Stimulated activated naive CD8-positive, alpha-beta T cell treated with anti-CD3 and anti-CD28 coated beads, Interleukin-15, amount 100 ng/mL, for 72 hours (primary cell): ENCODE measurements at regions not wholly inside any gene's neighbourhood (a gene's known extent, or its start where the extent isn't known, plus 50 kb on each side); places are given as distances from the start of the nearest gene placed in this dataset.
"Not testable (repeated sequence)": the region's sequence is repeated elsewhere in the genome, so short reads cannot be mapped to it uniquely, and the experiment has no call there.

Source experiments
- ATAC-seq: fragments of 150-1000 bp; cut with Tn5 transposase; 2 replicates; pipeline ENCODE4 v1.10.0; 2021; ENCODE audit warnings: mild to moderate bottlenecking, moderate library complexity
- DNase-seq, 2 donors: peaks; one replicate each; pipeline ENCODE4 v3.0.0; 2021 to 2022
- H3K27ac Mint-ChIP-seq, 2 donors: one replicate each; pipeline ENCODE4 v1.8.0; 2022; ENCODE audit warnings: mild to moderate bottlenecking in 2 of 2, mixed read lengths in 2 of 2, moderate library complexity in 2 of 2
- H3K27me3 Mint-ChIP-seq: one replicate; pipeline ENCODE4 v1.8.0; 2022; ENCODE audit warnings: mixed read lengths
- H3K4me1 Mint-ChIP-seq: one replicate; pipeline ENCODE4 v1.8.0; 2022; ENCODE audit warnings: mild to moderate bottlenecking, mixed read lengths
- H3K4me3 Mint-ChIP-seq, 2 donors: one replicate each; pipeline ENCODE4 v1.8.0; 2022; ENCODE audit warnings: mild to moderate bottlenecking in 2 of 2, mixed read lengths in 2 of 2, moderate library complexity in 1 of 2
- H3K9me3 Mint-ChIP-seq, 2 donors: one replicate each; pipeline ENCODE4 v1.8.0; 2022; ENCODE audit warnings: mixed read lengths in 2 of 2

- peak overlapping the region; percentile 60 to 79 for H3K4me3 Mint-ChIP-seq
- no peak for DNase-seq
- no peaks in the 10 kb centered on the region for H3K27me3 Mint-ChIP-seq
- ATAC-seq = no peak
- H3K27ac Mint-ChIP-seq = peak overlapping the region in 1 of 2 donors; percentile 97
- peaks cover 16 to 18% of the 10 kb centered on the region in 2 donors for H3K9me3 Mint-ChIP-seq
- peaks cover 68% of the 10 kb centered on the region for H3K4me1 Mint-ChIP-seq
These were observed 755.9 kb downstream of the RNF144A start for GRCh38 chr2:7673101-7673500.

- H3K9me3 Mint-ChIP-seq = peaks cover 18 to 23% of the 10 kb centered on the region in 2 donors
- peaks cover 68% of the 10 kb centered on the region for H3K4me1 Mint-ChIP-seq
- H3K27me3 Mint-ChIP-seq = no peaks in the 10 kb centered on the region
- no peak for DNase-seq
- H3K27ac Mint-ChIP-seq = peak overlapping the region in 1 of 2 donors; percentile 87
- no peak for ATAC-seq
- peak overlapping the region in 1 of 2 donors; percentile 30 for H3K4me3 Mint-ChIP-seq
These were observed 756.6 kb downstream of the RNF144A start for GRCh38 chr2:7673853-7674252.

- DNase-seq = no peak
- peaks cover 68% of the 10 kb centered on the region for H3K4me1 Mint-ChIP-seq
- H3K4me3 Mint-ChIP-seq = no peak overlapping the region
- H3K27me3 Mint-ChIP-seq = no peaks in the 10 kb centered on the region
- H3K27ac Mint-ChIP-seq = no peak overlapping the region
- no peak for ATAC-seq
- peaks cover 18 to 26% of the 10 kb centered on the region in 2 donors for H3K9me3 Mint-ChIP-seq
These were observed 757.4 kb downstream of the RNF144A start for GRCh38 chr2:7674606-7675005.

- H3K4me3 Mint-ChIP-seq = no peak overlapping the region
- no peak overlapping the region for H3K27ac Mint-ChIP-seq
- peaks cover 56% of the 10 kb centered on the region for H3K4me1 Mint-ChIP-seq
- no peak for ATAC-seq
- peaks cover 11 to 26% of the 10 kb centered on the region in 2 donors for H3K9me3 Mint-ChIP-seq
- no peaks in the 10 kb centered on the region for H3K27me3 Mint-ChIP-seq
- no peak for DNase-seq
These were observed 759.5 kb downstream of the RNF144A start for GRCh38 chr2:7676714-7677113.

GRCh38 chr2:7681881-7682461 is 764.8 kb downstream of the RNF144A start:
- Mint-ChIP-seq H3K4me3 (no peak overlapping the region), H3K4me1 (peaks cover 16% of the 10 kb centered on the region), H3K27ac (no peak overlapping the region), H3K9me3 (peaks cover 0 to 16% of the 10 kb centered on the region in 2 donors), H3K27me3 (no peaks in the 10 kb centered on the region)
- DNase-seq (no peak), ATAC-seq (no peak)

GRCh38 chr2:7683196-7683595 is 766.0 kb downstream of the RNF144A start:
- Mint-ChIP-seq H3K4me1 (peaks cover 17% of the 10 kb centered on the region), H3K27ac (no peak overlapping the region), H3K9me3 (peaks cover 0 to 14% of the 10 kb centered on the region in 2 donors), H3K27me3 (no peaks in the 10 kb centered on the region), H3K4me3 (no peak overlapping the region)
- DNase-seq = no peak
- ATAC-seq = no peak

GRCh38 chr2:7683708-7684107 is 766.5 kb downstream of the RNF144A start:
- ATAC-seq (no peak), DNase-seq (no peak)
- Mint-ChIP-seq H3K9me3 (peaks cover 0 to 9% of the 10 kb centered on the region in 2 donors), H3K4me1 (peaks cover 17% of the 10 kb centered on the region), H3K27ac (no peak overlapping the region), H3K4me3 (no peak overlapping the region), H3K27me3 (no peaks in the 10 kb centered on the region)

- no peak overlapping the region for H3K4me3 Mint-ChIP-seq
- ATAC-seq = no peak
- DNase-seq = no peak
- H3K4me1 Mint-ChIP-seq = peaks cover 5% of the 10 kb centered on the region
- no peak overlapping the region for H3K27ac Mint-ChIP-seq
- peaks cover 0 to 4% of the 10 kb centered on the region in 2 donors for H3K9me3 Mint-ChIP-seq
- no peaks in the 10 kb centered on the region for H3K27me3 Mint-ChIP-seq
These were observed 768.3 kb downstream of the RNF144A start for GRCh38 chr2:7685342-7686015.

GRCh38 chr2:7686016-7686385 is 768.8 kb downstream of the RNF144A start:
- ATAC-seq (no peak), DNase-seq (no peak)
- Mint-ChIP-seq H3K27me3 (no peaks in the 10 kb centered on the region), H3K4me3 (no peak overlapping the region), H3K27ac (peak overlapping the region in 1 of 2 donors; percentile 42), H3K9me3 (peaks cover 0 to 4% of the 10 kb centered on the region in 2 donors), H3K4me1 (peaks cover 5% of the 10 kb centered on the region)

- Mint-ChIP-seq H3K27me3 (no peaks in the 10 kb centered on the region), H3K9me3 (peaks cover 0 to 6% of the 10 kb centered on the region in 2 donors), H3K4me1 (peaks cover 51% of the 10 kb centered on the region), H3K27ac (peak overlapping the region in 1 of 2 donors; percentile 29), H3K4me3 (peak overlapping the region; percentile 11 to 77)
- no peak for ATAC-seq
- DNase-seq = no peak
These were observed 774.9 kb downstream of the RNF144A start for GRCh38 chr2:7691961-7692656.

GRCh38 chr2:7692657-7693161 is 775.5 kb downstream of the RNF144A start:
- ATAC-seq (peak; percentile 47), DNase-seq (peak in 1 of 2 donors; percentile 38)
- H3K9me3 Mint-ChIP-seq = peaks cover 0 to 6% of the 10 kb centered on the region in 2 donors
- H3K4me3 Mint-ChIP-seq = peak overlapping the region in 1 of 2 donors; percentile 77
- peaks cover 49% of the 10 kb centered on the region for H3K4me1 Mint-ChIP-seq
- peak overlapping the region in 1 of 2 donors; percentile 29 for H3K27ac Mint-ChIP-seq
- H3K27me3 Mint-ChIP-seq = no peaks in the 10 kb centered on the region

GRCh38 chr2:7693246-7694075 is 776.2 kb downstream of the RNF144A start:
- no peaks in the 10 kb centered on the region for H3K27me3 Mint-ChIP-seq
- no peak for DNase-seq
- H3K27ac Mint-ChIP-seq = peak overlapping the region in 1 of 2 donors; percentile 94
- peak; percentile 51 for ATAC-seq
- peaks cover 46% of the 10 kb centered on the region for H3K4me1 Mint-ChIP-seq
- H3K9me3 Mint-ChIP-seq = peaks cover 0 to 6% of the 10 kb centered on the region in 2 donors
- peak overlapping the region; percentile 17 to 77 for H3K4me3 Mint-ChIP-seq

GRCh38 chr2:7694076-7694985 is 777.1 kb downstream of the RNF144A start:
- Mint-ChIP-seq H3K4me1 (peaks cover 46% of the 10 kb centered on the region), H3K27ac (peak overlapping the region in 1 of 2 donors; percentile 94), H3K27me3 (no peaks in the 10 kb centered on the region), H3K9me3 (peaks cover 2 to 6% of the 10 kb centered on the region in 2 donors), H3K4me3 (peak overlapping the region; percentile 17 to 77)
- peak in 1 of 2 donors; percentile 49 for DNase-seq
- peak; percentile 85 for ATAC-seq

- peaks cover 46% of the 10 kb centered on the region for H3K4me1 Mint-ChIP-seq
- H3K4me3 Mint-ChIP-seq, ATAC-seq, H3K27ac Mint-ChIP-seq, H3K27me3 Mint-ChIP-seq, DNase-seq, H3K9me3 Mint-ChIP-seq: not testable (repeated sequence)
These were observed 779.3 kb downstream of the RNF144A start for GRCh38 chr2:7696556-7696955.
